Gastrocnemius medialis (tissue), 4 donors: ENCODE measurements at regions not wholly inside any gene's neighbourhood (a gene's known extent, or its start where the extent isn't known, plus 50 kb on each side); places are given as distances from the start of the nearest gene placed in this dataset.

Source experiments
- ATAC-seq, 2 donors: fragments of 150-250 bp; one replicate each; pipeline ENCODE4 v1.9.1; 2016
- DNase-seq, 2 donors: peaks; one replicate each; pipeline ENCODE4 v3.0.0-alpha.2; 2019
- H3K27ac ChIP-seq, 4 donors: fragments of 200-600 bp; sonication (generic); 1 replicate in 1 of 4; 2 replicates in 3 of 4; pipeline ENCODE4 v1.5.1; 2016 to 2018; ENCODE audit warnings: mild to moderate bottlenecking in 2 of 4, moderate library complexity in 1 of 4
- H3K27me3 ChIP-seq, 3 donors: fragments of 200-600 bp; sonication (generic) in 2 of 3; 1 replicate in 1 of 3; 2 replicates in 2 of 3; pipeline versions ENCODE4 v1.5.1 to v1.6.0; 2016 to 2019; ENCODE audit warnings: mild to moderate bottlenecking in 1 of 3, moderate library complexity in 1 of 3
- H3K36me3 ChIP-seq, 2 donors: fragments of 200-600 bp; sonication (generic) in 1 of 2; one replicate each; pipeline ENCODE4 v1.5.1; 2017 to 2018
- H3K4me1 ChIP-seq, 2 donors: fragments of 200-600 bp; sonication (generic) in 1 of 2; one replicate each; pipeline ENCODE4 v1.5.1; 2016 to 2017; ENCODE audit warnings: mild to moderate bottlenecking in 2 of 2
- H3K4me3 ChIP-seq, 4 donors: fragments of 200-600 bp; sonication (generic) in 3 of 4; 1 replicate in 1 of 4; 2 replicates in 3 of 4; pipeline ENCODE4 v1.5.1; 2016 to 2019; ENCODE audit warnings: mild to moderate bottlenecking in 2 of 4
- H3K9me3 ChIP-seq, 3 donors: fragments of 200-600 bp; sonication (generic) in 2 of 3; 1 replicate in 1 of 3; 2 replicates in 2 of 3; pipeline ENCODE4 v1.5.1; 2016 to 2019
- POLR2A ChIP-seq, 2 donors: fragments of 450-650 bp; IDR thresholded peaks; one replicate each; pipeline ENCODE4 v1.6.1; 2017; ENCODE audit warnings: antibody characterized with exemption in 2 of 2, mild to moderate bottlenecking in 2 of 2, moderate library complexity in 2 of 2
- in situ Hi-C, 4 donors: fragments of 200-750 bp; cut with MboI; loops; one replicate each; pipeline versions ENCODE4 v1.15.0 to v1.8.0; 2017; ENCODE audit warnings: low sequenced_read_pairs in 4 of 4
- intact Hi-C: fragments of 100-400 bp; cut with DNase I; formaldehyde crosslinking; loops from one replicate; pipeline ENCODE4 v1.15.1; 2023; ENCODE audit warnings: low total_unique reads
- TF ChIP-seq, protein P1 (sequence below), 5 experiments: fragments of 450-650 bp in 3 of 5; fragments of 200-600 bp in 2 of 5; sonication (generic) in 2 of 5; IDR thresholded peaks in 4 of 5; conservative IDR thresholded peaks in 1 of 5; 1 replicate in 4 of 5; 2 replicates in 1 of 5; pipeline ENCODE4 v1.5.1; 2016 to 2019; ENCODE audit warnings: antibody characterized with exemption in 5 of 5, mild to moderate bottlenecking in 3 of 5, moderate library complexity in 3 of 5

DNA sequence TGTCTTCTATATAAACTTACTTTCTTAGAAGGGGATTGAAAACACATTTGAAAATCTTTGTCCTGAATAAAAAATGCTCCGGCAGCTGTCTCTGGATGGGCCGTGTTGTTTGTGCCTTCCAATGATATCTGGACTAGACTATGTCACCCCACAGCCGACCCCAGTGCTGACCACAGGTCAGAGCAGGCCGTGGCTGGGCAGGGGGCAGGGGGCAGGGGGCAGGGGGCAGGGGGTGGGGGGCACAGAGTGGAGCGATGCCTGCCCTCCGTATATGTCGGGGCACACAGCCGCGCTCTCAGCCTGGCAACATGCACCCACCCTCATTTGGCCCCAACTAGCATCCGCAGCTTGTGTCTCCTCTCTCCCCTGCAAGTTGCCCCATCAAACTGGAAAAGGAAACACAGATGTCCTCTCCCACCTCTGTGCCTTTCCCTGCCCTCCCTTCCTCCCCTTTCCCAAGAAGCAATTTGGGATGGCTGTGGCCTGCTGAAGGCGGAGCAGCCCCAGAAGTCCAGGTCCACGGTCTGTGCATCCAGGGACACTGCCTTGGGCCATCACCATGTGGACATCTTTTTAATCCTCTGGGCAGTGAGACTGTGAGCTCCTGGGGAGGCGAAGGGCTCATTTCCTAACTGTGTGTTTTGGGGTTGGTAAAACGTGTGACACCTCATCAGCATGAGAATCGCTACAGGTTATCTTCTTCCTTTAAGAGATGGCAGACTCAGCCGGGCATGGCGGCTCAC lies 295.7 kb upstream of the RTL1 start:
- intact Hi-C loops = no loop called here
- Histone ChIP-seq H3K9me3 (no peaks in the 10 kb centered on the region), H3K36me3 (no peaks in the 10 kb centered on the region), H3K27me3 (no peaks in the 10 kb centered on the region), H3K4me3 (no peak overlapping the region), H3K4me1 (no peaks in the 10 kb centered on the region), H3K27ac (no peak overlapping the region)
- ATAC-seq (no peak), DNase-seq (no peak)
- in situ Hi-C loops = no loop called here
- TF ChIP-seq, protein P1, sequence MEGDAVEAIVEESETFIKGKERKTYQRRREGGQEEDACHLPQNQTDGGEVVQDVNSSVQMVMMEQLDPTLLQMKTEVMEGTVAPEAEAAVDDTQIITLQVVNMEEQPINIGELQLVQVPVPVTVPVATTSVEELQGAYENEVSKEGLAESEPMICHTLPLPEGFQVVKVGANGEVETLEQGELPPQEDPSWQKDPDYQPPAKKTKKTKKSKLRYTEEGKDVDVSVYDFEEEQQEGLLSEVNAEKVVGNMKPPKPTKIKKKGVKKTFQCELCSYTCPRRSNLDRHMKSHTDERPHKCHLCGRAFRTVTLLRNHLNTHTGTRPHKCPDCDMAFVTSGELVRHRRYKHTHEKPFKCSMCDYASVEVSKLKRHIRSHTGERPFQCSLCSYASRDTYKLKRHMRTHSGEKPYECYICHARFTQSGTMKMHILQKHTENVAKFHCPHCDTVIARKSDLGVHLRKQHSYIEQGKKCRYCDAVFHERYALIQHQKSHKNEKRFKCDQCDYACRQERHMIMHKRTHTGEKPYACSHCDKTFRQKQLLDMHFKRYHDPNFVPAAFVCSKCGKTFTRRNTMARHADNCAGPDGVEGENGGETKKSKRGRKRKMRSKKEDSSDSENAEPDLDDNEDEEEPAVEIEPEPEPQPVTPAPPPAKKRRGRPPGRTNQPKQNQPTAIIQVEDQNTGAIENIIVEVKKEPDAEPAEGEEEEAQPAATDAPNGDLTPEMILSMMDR (IDR thresholded peaks at IDR 0.05 in 4 of 5, conservative IDR thresholded peaks at IDR 0.05 in 1 of 5) = no peak
- no peak for TF ChIP-seq POLR2A (IDR thresholded peaks at IDR 0.05)

DNA sequence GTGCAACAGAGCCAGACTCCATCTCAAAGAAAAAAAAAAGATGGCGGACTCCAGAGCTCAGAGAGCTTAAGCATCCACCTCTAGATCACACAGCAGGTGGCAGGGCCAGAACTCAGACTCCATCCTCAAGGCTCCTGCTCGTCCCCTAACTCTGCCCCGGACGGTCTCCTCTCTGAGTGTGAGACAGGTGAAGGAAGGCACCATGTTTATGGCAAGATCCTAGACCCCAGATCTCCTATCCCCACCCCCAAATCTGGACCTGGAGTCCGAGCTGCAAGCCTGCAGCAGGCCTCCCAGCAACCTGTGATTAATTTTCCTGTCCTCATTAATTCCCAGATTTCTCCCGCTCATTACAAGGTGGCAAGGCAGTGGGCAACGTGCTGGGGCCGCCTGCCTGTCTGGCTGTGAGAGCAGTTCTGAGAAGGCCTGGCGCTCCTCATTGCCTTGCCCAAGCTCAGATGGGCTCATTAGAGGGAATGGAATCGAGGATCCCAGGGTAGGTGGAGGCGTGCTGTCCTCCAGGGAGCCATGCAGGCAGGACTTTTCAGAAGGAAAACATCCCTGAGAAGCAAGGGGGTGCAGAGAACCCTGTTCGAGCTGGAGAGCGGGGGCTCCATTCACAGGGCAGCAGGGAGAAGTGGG lies 296.6 kb upstream of the RTL1 start:
- no peak overlapping the region for H3K4me3 ChIP-seq
- H3K9me3 ChIP-seq = no peaks in the 10 kb centered on the region
- no peaks in the 10 kb centered on the region for H3K36me3 ChIP-seq
- ATAC-seq = no peak
- in situ Hi-C loops = no loop called here
- DNase-seq = no peak
- TF ChIP-seq, protein P1 (IDR thresholded peaks at IDR 0.05 in 4 of 5, conservative IDR thresholded peaks at IDR 0.05 in 1 of 5) = no peak
- TF ChIP-seq POLR2A (IDR thresholded peaks at IDR 0.05) = no peak
- H3K4me1 ChIP-seq = no peaks in the 10 kb centered on the region
- H3K27ac ChIP-seq = no peak overlapping the region
- intact Hi-C loops = no loop called here
- no peaks in the 10 kb centered on the region for H3K27me3 ChIP-seq

DNA sequence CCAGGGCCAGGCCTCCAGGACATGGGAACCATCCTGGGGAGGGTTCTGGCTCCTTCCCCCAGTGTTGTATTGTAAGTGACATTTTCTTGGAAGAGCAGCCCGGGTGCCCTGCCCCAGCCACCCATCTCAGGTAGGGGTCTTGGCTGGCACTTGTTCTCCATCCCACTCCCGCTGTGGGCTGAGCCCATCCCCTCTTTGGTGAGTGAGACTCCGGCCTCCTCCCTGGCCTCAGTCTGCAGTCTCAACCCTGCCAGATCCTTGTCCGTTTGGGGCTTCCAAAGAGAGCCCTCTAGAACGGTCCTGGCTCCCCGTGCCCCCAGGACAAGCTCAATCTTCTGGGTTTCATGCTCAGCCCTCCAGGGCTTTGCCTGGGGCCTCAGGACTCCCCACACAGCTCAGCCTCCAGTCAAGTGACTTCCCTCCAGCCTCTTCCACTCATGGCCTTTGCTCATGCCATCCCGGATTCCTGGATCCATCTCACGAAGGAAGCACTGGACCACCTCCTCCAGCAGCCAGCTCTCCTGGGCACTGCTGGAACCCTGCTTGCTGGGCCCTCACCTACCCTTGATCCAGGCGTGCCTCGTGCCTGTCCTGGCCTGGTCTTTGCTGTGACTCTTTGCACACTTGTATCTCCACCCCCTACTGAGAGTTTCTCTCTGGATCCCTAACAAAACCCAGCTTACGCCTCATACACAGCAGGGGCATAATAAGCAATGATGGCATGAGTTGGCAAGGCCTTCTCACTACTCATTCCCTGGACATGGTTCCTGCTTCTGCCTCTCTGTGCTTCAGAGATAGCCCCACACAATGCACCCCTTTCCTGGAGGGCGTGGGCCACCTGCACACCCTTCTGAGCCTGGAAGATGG lies 297.4 kb upstream of the RTL1 start:
- Histone ChIP-seq H3K27ac (no peak overlapping the region), H3K36me3 (no peaks in the 10 kb centered on the region), H3K27me3 (no peaks in the 10 kb centered on the region), H3K4me1 (no peaks in the 10 kb centered on the region), H3K4me3 (no peak overlapping the region), H3K9me3 (no peaks in the 10 kb centered on the region)
- TF ChIP-seq, protein P1 (IDR thresholded peaks at IDR 0.05 in 4 of 5, conservative IDR thresholded peaks at IDR 0.05 in 1 of 5) = no peak
- no peak for TF ChIP-seq POLR2A (IDR thresholded peaks at IDR 0.05)
- in situ Hi-C loops = no loop called here
- no peak for ATAC-seq
- DNase-seq = no peak
- intact Hi-C loops = no loop called here

- TF ChIP-seq, protein P1 (IDR thresholded peaks at IDR 0.05 in 4 of 5, conservative IDR thresholded peaks at IDR 0.05 in 1 of 5) = no peak
- TF ChIP-seq POLR2A (IDR thresholded peaks at IDR 0.05) = no peak
- ATAC-seq (no peak), DNase-seq (no peak)
- in situ Hi-C loops = no loop called here
- H3K4me3 ChIP-seq = no peak overlapping the region
- H3K36me3 ChIP-seq = no peaks in the 10 kb centered on the region
- no peaks in the 10 kb centered on the region for H3K27me3 ChIP-seq
- H3K4me1 ChIP-seq = no peaks in the 10 kb centered on the region
- no peak overlapping the region for H3K27ac ChIP-seq
- intact Hi-C loops = no loop called here
- H3K9me3 ChIP-seq = no peaks in the 10 kb centered on the region
These were observed 298.1 kb upstream of the RTL1 start for GRCh38 chr14:101201535-101202151.
